H1 (cell line): ENCODE measurements at regions not wholly inside any gene's neighbourhood (a gene's known extent, or its start where the extent isn't known, plus 50 kb on each side); places are given as distances from the start of the nearest gene placed in this dataset.

Experiments used
- TF ChIP-seq, protein P1 (sequence below): IDR thresholded peaks from 2 replicates; pipeline ENCODE4 v1.6.1; 2012; ENCODE audit warnings: inconsistent platforms

DNA sequence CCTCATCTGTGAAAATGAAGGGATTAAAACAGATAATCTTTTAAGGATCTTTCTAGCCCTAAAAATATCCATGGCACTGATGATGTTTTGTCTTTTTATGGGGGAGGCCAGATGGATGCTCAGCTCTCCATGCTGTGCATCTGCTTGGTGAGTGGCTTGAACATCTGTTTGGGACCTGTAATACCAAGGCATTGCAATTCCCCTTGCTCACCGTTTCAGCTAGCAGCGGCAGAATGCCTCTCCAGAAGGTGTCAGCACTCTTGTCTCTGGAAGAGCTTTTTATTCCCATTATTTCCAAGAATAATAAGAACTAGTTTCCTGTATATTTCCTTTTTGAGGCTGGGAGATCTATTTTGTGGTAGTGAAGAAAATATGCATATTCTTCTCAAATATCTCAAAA, 151.9 kb upstream of the ANK2 start (continued):
- TF ChIP-seq, protein P1, sequence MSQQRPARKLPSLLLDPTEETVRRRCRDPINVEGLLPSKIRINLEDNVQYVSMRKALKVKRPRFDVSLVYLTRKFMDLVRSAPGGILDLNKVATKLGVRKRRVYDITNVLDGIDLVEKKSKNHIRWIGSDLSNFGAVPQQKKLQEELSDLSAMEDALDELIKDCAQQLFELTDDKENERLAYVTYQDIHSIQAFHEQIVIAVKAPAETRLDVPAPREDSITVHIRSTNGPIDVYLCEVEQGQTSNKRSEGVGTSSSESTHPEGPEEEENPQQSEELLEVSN: no peak
